ENCODE measurements at regions not wholly inside any gene's neighbourhood (a gene's known extent, or its start where the extent isn't known, plus 50 kb on each side); places are given as distances from the start of the nearest gene placed in this dataset.
"Not testable (repeated sequence)": the region's sequence is repeated elsewhere in the genome, so short reads cannot be mapped to it uniquely, and the experiment has no call there.

- ChIA-PET CTCF (no interaction called here), POLR2A (ENCODE audit: low non-redundant PET) (no interaction called here)
- no peak for TF ChIP-seq CTCF (conservative IDR thresholded peaks at IDR 0.05; ENCODE audit: low read depth)
- H3K27ac ChIP-seq: no peak overlapping the region
- DNase-seq (ENCODE audit: low spot score): no peak
Measured at GRCh38 chr17:83019376-83019775, 60.0 kb upstream of the METRNL start.

- CTCF ChIA-PET: no interaction called here
- POLR2A ChIA-PET (ENCODE audit: low non-redundant PET): no interaction called here
- no peak overlapping the region for H3K27ac ChIP-seq
- no peak for DNase-seq (ENCODE audit: low spot score)
- no peak for TF ChIP-seq CTCF (conservative IDR thresholded peaks at IDR 0.05; ENCODE audit: low read depth)
Measured at GRCh38 chr17:83024218-83024971, 55.0 kb upstream of the METRNL start.

- DNase-seq (ENCODE audit: low spot score): no peak
- no peak for TF ChIP-seq CTCF (conservative IDR thresholded peaks at IDR 0.05; ENCODE audit: low read depth)
- ChIA-PET CTCF (no interaction called here), POLR2A (ENCODE audit: low non-redundant PET) (no interaction called here)
- no peak overlapping the region for H3K27ac ChIP-seq
Measured at GRCh38 chr17:83025636-83026280, 53.7 kb upstream of the METRNL start.

GRCh38 chr17:83026311-83026811, 53.0 kb upstream of the METRNL start:
- no peak for TF ChIP-seq CTCF (conservative IDR thresholded peaks at IDR 0.05; ENCODE audit: low read depth)
- no peak for DNase-seq (ENCODE audit: low spot score)
- ChIA-PET POLR2A (ENCODE audit: low non-redundant PET) (no interaction called here), CTCF (no interaction called here)
- H3K27ac ChIP-seq: no peak overlapping the region

GRCh38 chr17:83026921-83027320, 52.5 kb upstream of the METRNL start:
- POLR2A ChIA-PET (ENCODE audit: low non-redundant PET); DNase-seq (ENCODE audit: low spot score); H3K27ac ChIP-seq; CTCF ChIA-PET: not testable (repeated sequence)

- no peak overlapping the region for H3K27ac ChIP-seq
- CTCF ChIA-PET: no interaction called here
- no peak for DNase-seq (ENCODE audit: low spot score)
- POLR2A ChIA-PET (ENCODE audit: low non-redundant PET): no interaction called here
- TF ChIP-seq CTCF (conservative IDR thresholded peaks at IDR 0.05; ENCODE audit: low read depth): no peak
Measured at GRCh38 chr17:83028851-83029250, 50.6 kb upstream of the METRNL start.

- CTCF ChIA-PET: no interaction called here
- no peak for DNase-seq (ENCODE audit: low spot score)
Measured at GRCh38 chr17:83029571-83029970, 49.8 kb upstream of the METRNL start.

More at GRCh38 chr17:83029571-83029970, 49.8 kb upstream of the METRNL start:
- no peak overlapping the region for H3K27ac ChIP-seq
- no peak for TF ChIP-seq CTCF (conservative IDR thresholded peaks at IDR 0.05; ENCODE audit: low read depth)
- POLR2A ChIA-PET (ENCODE audit: low non-redundant PET): no interaction called here

Measured in RWPE1 (cell line).